ENCODE measurements at regions not wholly inside any gene's neighbourhood (a gene's known extent, or its start where the extent isn't known, plus 50 kb on each side); places are given as distances from the start of the nearest gene placed in this dataset.
"Not testable (repeated sequence)": the region's sequence is repeated elsewhere in the genome, so short reads cannot be mapped to it uniquely, and the experiment has no call there.

GRCh38 chr14:103186909-103187586, 63.8 kb downstream of the TNFAIP2 start:
- DNase-seq (ENCODE audit: low spot score) = no peak

GRCh38 chr14:103187911-103188310, 64.7 kb downstream of the TNFAIP2 start:
- no peak for DNase-seq (ENCODE audit: low spot score)

GRCh38 chr14:103188810-103189480, 65.7 kb downstream of the TNFAIP2 start:
- no peak for DNase-seq (ENCODE audit: low spot score)

- DNase-seq (ENCODE audit: low spot score) = no peak
Measured at GRCh38 chr14:103189481-103190470, 66.5 kb downstream of the TNFAIP2 start.

GRCh38 chr14:103190741-103191140, 67.5 kb downstream of the TNFAIP2 start:
- no peak for DNase-seq (ENCODE audit: low spot score)

- DNase-seq (ENCODE audit: low spot score) = no peak
Measured at GRCh38 chr14:103191844-103192243, 68.6 kb downstream of the TNFAIP2 start.

GRCh38 chr14:103192246-103192840, 69.1 kb downstream of the TNFAIP2 start:
- DNase-seq (ENCODE audit: low spot score) = no peak

GRCh38 chr14:103192861-103193260, 69.6 kb downstream of the TNFAIP2 start:
- DNase-seq (ENCODE audit: low spot score) = not testable (repeated sequence)

GRCh38 chr14:103193491-103193890, 70.2 kb downstream of the TNFAIP2 start:
- DNase-seq (ENCODE audit: low spot score) = not testable (repeated sequence)

GRCh38 chr14:103194256-103195045, 71.2 kb downstream of the TNFAIP2 start:
- DNase-seq (ENCODE audit: low spot score) = peak; percentile 75

- DNase-seq (ENCODE audit: low spot score) = no peak
Measured at GRCh38 chr14:103195828-103196615, 72.8 kb downstream of the TNFAIP2 start.

- no peak for DNase-seq (ENCODE audit: low spot score)
Measured at GRCh38 chr14:103196716-103197115, 73.5 kb downstream of the TNFAIP2 start.

GRCh38 chr14:103198131-103199105, 75.2 kb downstream of the TNFAIP2 start:
- peak; percentile 79 for DNase-seq (ENCODE audit: low spot score)

GRCh38 chr14:103199124-103199523, 75.9 kb downstream of the TNFAIP2 start:
- DNase-seq (ENCODE audit: low spot score) = no peak

GRCh38 chr14:103201801-103202200, 78.5 kb downstream of the TNFAIP2 start:
- DNase-seq (ENCODE audit: low spot score) = no peak

- DNase-seq (ENCODE audit: low spot score) = no peak
Measured at GRCh38 chr14:103204852-103205540, 81.7 kb downstream of the TNFAIP2 start.

GRCh38 chr14:103205541-103205906, 82.3 kb downstream of the TNFAIP2 start:
- peak; percentile 55 for DNase-seq (ENCODE audit: low spot score)

GRCh38 chr14:103206023-103206481, 82.8 kb downstream of the TNFAIP2 start:
- peak; percentile 36 for DNase-seq (ENCODE audit: low spot score)
